Right ventricle myocardium superior (tissue), 1 donor: ENCODE measurements at regions not wholly inside any gene's neighbourhood (a gene's known extent, or its start where the extent isn't known, plus 50 kb on each side); places are given as distances from the start of the nearest gene placed in this dataset.

ENCODE experiments used
- ATAC-seq: fragments of 200-7000 bp; cut with Tn5 transposase; one replicate; pipeline ENCODE4 v1.9.1; 2020; ENCODE audit warnings: mild to moderate bottlenecking; ENCODE audit not compliant: poor library complexity
- DNase-seq: peaks from one replicate; pipeline ENCODE4 v3.0.0-alpha.2; 2020
- intact Hi-C: fragments of 100-400 bp; cut with DNase I; formaldehyde crosslinking; loops from one replicate; pipeline ENCODE4 v1.11.2; 2022
- donor health status: DM: no; HTN: yes; CAD: no; lungs with severe emphysema.

DNA sequence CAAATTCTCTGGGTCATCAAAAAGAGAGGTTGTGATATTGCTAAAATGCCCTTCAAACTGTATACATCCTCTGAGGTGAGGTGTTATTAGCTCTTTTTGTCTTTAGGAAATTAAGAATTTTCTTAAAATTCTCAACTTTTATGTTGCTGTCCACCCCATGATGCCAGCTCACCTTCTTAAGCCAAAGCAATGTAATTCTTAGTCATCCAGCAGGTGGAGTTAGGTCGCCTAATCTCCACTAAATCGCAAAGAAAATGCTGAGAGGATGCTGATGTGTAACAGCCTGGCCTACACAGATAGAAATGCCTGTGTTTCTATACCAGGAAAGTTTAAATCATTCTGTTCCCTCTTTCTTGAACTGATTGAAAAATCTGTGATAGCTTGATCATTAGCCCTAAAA is 770.2 kb upstream of the ALCAM start:
- no peak for ATAC-seq
- intact Hi-C loops = no loop called here
- no peak for DNase-seq

- intact Hi-C loops = no loop called here
- ATAC-seq (no peak), DNase-seq (no peak)
Observed at GRCh38 chr3:104598848-104599511, 767.7 kb upstream of the ALCAM start.

GRCh38 chr3:104604326-104605010 is 762.2 kb upstream of the ALCAM start:
- intact Hi-C loops = no loop called here
- DNase-seq (no peak), ATAC-seq (no peak)

DNA sequence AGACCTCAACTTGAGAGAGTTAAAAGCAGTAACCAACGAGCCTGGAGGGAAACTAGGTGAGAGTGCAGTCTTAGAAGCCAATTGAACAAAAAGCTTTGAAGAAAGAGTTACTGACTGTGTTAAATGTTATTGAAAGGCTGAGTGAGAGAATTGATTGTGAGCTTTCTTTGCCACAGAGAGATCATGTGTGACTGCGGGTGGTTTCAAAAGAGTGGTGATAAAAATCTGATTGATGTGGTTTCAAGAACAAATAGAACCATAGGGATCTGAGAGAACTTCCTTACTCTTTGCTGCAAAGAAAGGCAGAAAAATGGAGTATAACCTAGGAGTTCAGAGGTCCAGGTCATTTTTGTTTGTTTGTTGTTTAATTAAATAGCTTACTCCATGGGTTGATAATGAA is 759.9 kb upstream of the ALCAM start:
- ATAC-seq = no peak
- intact Hi-C loops = no loop called here
- no peak for DNase-seq

DNA sequence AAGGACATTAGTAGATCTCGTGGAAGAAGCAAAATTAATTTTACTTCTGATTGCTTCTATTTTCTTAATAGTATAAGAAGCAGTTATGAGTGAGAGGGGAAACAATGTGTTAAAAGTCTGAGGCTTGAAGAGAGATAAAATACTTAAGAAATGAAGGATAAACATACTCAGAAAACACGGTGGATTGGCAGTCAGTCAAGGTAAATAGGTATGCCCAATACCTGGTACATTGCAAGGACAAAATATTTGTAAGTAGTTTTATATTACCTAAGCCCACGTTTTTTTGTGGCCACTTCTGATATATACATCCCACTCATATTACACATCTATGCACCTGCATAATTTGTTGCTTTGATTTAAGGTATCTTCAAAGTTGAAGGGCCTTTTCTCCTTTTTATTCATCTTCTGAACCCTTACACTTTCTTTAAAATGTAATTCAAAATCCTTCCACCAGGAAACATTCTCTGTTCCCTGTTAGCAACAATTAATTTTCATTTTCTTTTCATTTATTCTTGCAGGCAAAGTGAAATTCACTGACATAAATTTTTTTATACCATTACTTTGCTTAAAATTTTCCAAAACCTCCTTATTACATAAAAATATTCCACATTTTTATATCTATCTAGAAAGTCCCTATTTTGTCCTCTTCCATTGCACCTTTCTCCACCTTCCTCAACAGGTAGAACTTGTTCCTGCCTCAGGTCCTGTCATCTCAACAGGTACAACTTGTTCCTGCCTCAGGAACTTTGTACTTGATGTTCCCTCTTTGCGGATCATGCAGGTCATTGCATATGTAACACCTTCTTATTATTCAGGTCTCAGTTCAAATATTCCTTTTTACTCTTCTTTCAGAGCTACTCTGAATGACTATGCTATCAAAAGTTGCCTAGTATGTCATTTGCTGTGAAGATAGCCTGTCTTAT is 755.7 kb upstream of the ALCAM start:
- intact Hi-C loops = no loop called here
- no peak for ATAC-seq
- DNase-seq = no peak

DNA sequence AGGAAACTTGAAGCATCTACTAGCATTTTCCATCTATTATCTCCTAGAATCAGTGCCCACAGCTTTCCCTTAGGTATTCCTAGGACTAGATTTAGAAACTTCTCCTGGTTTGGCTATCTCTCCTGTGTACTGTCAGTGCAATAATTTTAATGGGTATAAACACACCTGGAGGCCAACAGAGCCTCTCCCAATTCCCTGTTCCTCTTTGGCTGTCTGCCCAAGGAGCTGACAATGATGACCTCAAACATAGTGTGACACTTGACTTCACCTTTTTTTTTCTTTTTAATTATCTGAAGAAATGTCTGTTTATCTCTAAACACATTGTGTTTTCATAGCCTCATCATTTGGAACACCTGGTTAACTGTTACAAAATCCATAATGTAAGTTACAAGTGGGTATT is 754.5 kb upstream of the ALCAM start:
- DNase-seq (no peak), ATAC-seq (no peak)
- intact Hi-C loops = no loop called here

GRCh38 chr3:104614564-104614963 is 752.1 kb upstream of the ALCAM start:
- intact Hi-C loops = no loop called here
- no peak for ATAC-seq
- no peak for DNase-seq

DNA sequence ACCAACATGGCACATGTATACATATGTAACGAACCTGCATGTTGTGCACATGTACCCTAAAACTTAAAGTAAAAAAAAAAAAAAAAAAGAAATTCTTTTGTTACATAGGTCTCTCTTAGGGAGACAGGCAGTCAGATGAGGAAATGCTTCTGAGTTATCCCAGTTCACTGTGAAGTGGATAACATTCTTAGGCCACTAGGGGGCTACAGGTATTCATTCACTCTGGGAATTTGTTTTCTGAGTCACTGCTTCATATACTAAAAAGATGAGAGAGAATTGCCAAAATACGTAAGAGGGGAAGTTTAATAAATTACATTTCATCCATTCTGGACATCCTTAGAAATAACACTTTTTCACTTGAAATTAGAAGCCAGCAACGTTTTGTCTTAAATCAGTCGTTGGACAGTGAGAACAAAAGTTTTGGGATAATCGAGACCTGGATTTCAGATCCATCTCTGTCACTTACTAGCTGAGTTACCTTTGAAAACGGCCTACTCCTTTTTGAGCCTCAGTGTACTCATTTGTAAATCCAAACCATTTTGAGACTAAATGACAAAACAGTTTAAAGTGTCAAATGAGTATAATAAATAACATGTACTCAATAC is 738.4 kb upstream of the ALCAM start:
- ATAC-seq = no peak

GRCh38 chr3:104629038-104629437 is 737.7 kb upstream of the ALCAM start:
- DNase-seq (no peak), ATAC-seq (no peak)
- intact Hi-C loops = loop anchor here (10.0 kb wide), 1 partner anchor 736 kb away; the partner anchor contains the start of gene ALCAM

More for the DNA sequence above, 738.4 kb upstream of the ALCAM start:
- intact Hi-C loops = loop anchor here (10.0 kb wide), 1 partner anchor 737 kb away; the partner anchor contains the start of gene ALCAM
- no peak for DNase-seq

DNA sequence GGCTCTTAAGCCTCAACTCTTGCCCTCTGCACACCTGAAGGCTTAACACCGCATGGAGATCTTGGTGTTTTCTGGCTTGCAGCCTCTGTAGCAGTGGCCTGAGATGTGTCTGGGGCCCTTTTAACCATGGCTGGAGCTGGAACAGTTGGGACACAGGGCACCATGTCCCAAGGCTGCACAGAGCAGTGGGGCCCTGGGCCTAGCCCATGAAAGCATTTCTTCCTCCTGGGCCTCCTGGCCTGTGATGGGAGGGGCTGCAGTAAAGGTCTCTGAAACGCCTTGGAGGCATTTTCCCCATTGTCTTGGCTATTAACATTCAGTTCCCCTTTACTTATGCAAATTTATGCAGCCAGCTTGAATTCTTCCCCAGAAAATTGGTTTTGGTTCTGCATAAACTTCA is 735.5 kb upstream of the ALCAM start:
- DNase-seq = no peak
- ATAC-seq = no peak
- intact Hi-C loops = no loop called here

- DNase-seq = no peak
- ATAC-seq = no peak
- intact Hi-C loops = no loop called here
Observed at GRCh38 chr3:104632521-104632920, 734.2 kb upstream of the ALCAM start.

GRCh38 chr3:104632947-104633346 is 733.8 kb upstream of the ALCAM start:
- DNase-seq = no peak
- no peak for ATAC-seq
- intact Hi-C loops = no loop called here

- no peak for DNase-seq
- intact Hi-C loops = no loop called here
- ATAC-seq = no peak
Observed at GRCh38 chr3:104635872-104636580, 730.7 kb upstream of the ALCAM start.

DNA sequence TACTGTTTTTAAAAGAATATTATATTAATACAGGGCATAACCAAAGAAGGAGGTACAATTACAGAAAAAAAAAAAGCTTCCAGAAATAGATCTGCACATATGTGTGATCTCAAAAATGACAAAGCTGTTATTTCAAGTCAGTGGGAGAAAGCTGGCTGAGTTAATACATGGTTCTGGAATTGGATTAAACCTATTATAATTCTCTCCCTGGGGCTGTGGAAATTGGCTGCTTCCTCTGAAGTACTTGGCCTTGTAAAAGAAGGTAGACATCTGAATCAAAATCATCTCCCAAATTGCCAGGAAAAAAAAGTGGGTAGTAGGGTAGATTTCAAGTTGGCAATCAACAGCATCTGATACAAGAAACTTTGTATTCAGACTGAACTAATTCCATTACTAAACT is 723.9 kb upstream of the ALCAM start:
- intact Hi-C loops = no loop called here
- ATAC-seq = no peak
- no peak for DNase-seq

DNA sequence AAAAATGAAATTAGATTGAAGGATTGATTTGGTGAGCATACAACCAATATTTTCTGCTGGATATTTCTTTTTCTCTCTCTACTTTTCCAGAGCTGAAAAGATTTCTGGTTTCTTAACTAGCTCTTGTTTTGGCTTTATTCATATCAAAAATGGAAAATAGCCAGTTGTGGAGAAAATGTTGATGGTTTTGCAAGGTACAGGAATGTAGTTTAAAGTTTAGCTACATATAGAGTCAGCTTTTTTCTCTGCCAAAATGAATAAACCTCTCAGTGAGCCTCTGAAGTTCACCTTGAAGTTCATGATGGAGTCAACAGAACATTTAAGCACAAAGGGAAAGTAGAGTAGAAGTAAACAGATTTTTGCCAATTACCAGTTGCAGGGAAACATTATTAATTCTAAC is 720.5 kb upstream of the ALCAM start:
- DNase-seq (no peak), ATAC-seq (no peak)
- intact Hi-C loops = no loop called here

GRCh38 chr3:104648823-104649222 is 717.9 kb upstream of the ALCAM start:
- ATAC-seq (no peak), DNase-seq (no peak)
- intact Hi-C loops = no loop called here

DNA sequence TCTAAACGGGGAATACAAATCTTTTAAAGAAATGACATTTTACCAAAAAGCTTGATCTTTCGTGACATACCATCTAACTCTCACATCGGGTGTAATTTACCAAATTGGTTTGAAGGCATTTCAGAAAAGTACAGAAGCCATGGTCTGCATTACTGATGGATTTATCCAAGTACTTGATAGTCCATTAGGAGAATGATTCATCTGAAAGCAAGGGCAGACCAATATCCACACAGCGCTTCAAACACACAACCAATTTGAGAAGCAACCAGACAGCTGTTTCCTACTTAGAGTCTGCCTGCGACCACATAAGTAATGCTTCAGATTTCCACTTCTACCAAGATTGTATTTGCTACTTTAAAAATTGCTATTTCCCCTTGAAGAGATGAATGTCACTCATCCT is 697.6 kb upstream of the ALCAM start:
- ATAC-seq = no peak
- no peak for DNase-seq
- intact Hi-C loops = no loop called here

- ATAC-seq (no peak), DNase-seq (no peak)
- intact Hi-C loops = no loop called here
Observed at GRCh38 chr3:104672331-104672730, 694.4 kb upstream of the ALCAM start.

- ATAC-seq = no peak
- DNase-seq = no peak
- intact Hi-C loops = no loop called here
Observed at GRCh38 chr3:104673981-104674380, 692.7 kb upstream of the ALCAM start.
